AG20443 (cell line): ENCODE measurements at regions not wholly inside any gene's neighbourhood (a gene's known extent, or its start where the extent isn't known, plus 50 kb on each side); places are given as distances from the start of the nearest gene placed in this dataset.

ENCODE experiments used
- DNase-seq: peaks from one replicate; pipeline ENCODE4 v3.0.0; 2012; ENCODE audit warnings: low spot score, mixed read lengths

GRCh38 chr5:3023656-3024055 lies 272.2 kb upstream of the IRX2 start:
- no peak for DNase-seq

GRCh38 chr5:3022665-3023064 lies 271.2 kb upstream of the IRX2 start:
- no peak for DNase-seq

DNA sequence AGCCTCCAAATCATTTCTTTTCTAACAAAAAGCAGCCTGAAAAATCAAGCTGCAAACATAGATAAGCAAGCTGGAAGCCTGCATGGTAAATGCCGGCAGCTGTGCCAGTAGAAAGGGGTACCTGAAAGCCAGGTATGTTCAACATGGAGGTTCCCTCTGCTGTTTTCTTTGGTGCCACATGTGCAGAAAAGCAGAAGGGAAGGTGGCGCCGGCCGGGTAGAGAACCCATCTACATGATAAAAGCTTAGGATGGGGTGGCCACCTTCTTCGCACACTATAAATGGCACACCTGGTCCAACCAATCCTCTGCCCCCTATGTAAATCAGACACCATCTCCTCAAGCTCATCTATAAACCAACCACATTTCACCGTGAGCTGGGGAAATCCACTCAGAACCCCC lies 268.9 kb upstream of the IRX2 start:
- no peak for DNase-seq

DNA sequence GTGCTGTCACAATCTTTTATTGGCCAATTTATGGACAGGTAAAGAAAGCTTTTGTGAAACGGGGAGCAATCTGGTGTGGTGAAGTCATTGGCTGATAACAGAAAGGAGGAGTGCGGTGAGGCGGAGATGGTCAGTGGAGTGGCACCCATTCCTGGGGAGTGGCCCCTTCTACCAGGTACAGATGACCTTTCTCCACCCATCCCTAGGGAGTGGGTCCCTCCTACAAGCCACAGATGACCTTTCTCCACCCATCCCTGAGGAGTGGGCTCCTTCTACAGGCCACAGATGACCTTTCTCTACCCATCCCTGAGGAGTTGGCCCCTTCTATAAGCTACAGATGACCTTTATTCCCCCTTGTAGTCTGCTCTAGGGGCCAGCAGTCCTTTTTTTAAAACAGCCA lies 267.6 kb upstream of the IRX2 start:
- DNase-seq, result no peak

DNA sequence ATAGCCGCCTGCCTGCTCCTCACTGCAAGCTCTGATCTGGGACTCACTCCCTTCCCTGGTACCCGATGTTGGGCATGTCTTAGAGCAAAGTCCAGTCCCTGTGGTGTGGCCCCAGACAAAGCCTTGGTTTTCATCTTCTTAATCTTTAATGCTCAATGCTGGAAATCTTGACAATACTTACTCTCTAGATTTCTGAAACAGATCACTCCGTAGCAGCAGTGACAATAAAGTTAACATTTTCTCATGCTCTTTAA lies 260.2 kb upstream of the IRX2 start:
- no peak for DNase-seq

DNA sequence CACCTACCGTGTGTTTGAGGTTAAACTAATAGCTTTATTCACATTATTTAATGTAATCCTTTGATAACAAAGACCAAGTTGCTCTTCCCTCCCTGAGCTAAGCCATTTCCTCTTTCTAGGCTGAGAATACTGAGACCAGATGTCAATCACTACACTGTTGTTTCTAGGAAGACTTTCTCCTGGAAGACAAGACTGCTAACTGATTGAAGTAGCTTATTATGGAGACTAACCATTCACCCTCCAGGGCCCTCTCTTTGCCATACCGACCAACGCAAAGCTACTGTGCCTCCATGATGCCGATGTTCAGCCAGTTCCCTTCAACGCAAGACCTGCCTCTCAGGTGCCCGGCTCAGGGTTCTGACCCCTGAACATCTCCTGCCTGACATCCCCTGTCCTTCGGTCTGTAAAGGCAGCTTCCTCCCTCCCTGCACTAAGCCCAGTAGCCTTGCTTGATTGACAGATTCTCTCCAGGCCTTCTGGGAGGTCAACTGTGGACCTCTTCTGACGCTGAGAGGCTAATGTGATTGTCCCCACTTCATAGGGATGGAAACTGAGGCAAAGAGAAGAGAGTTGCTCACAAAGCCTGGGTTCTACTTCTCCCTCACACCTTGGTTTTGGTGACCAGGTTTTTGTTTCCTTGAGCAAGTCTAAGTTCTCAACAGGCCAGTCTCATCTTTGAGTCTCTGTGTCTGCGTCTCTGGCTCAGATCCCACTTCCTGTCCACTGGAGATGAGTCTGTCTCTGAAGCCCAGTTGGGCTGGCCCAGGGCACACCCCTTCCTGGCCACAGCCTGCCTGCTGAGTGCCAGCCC lies 259.7 kb upstream of the IRX2 start:
- DNase-seq, result no peak

DNA sequence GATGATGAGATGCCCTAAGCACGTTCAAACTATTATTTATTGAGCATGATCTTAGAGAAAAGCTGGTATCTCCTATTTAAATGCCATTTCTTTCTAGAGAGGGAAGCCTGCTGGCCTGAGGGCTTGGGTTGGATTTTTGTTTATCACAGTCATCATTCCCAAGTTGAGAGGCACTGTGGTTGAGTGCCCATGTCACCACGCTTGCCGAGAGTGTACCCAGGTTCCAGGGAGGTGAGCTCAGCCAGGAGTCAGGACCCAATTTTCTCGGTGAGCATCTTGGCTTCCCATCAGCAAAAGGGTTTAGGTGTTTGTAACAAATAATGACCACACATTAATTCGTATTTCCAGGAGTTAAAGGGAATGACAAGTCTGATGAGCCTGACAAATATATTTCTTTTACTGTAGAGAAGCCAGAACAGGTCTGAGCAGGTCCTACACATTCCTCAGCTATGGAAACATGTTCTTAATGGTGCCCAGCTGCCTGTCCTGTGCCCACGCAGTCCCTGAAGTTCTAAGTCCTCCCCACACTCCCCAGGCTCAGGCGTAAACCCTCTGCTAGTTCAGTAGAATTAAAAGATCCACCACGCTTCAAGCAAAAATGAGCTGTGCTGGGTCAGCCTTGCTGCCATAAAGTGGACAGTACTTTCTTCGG lies 258.9 kb upstream of the IRX2 start:
- DNase-seq, result no peak

- no peak for DNase-seq
Measured at GRCh38 chr5:3009605-3010004, 258.1 kb upstream of the IRX2 start.

DNA sequence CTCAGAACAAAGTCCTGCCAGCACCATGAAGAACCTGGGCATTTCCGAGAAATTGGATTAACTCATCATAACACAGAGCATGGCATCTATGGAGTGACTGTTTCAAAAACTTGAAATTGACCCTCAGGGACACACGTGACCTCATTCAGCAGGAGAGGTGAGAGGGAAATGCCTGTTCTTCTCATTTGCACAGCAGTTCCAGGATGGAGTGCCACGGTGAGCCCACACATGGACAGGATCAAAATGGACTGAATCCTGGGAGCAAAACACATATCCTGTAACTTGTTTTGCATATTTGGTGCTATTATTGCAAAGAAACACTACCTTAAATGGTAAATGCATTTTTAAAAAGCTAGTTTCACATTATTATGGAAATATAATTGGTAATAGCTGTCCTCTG lies 256.1 kb upstream of the IRX2 start:
- DNase-seq, result no peak

DNA sequence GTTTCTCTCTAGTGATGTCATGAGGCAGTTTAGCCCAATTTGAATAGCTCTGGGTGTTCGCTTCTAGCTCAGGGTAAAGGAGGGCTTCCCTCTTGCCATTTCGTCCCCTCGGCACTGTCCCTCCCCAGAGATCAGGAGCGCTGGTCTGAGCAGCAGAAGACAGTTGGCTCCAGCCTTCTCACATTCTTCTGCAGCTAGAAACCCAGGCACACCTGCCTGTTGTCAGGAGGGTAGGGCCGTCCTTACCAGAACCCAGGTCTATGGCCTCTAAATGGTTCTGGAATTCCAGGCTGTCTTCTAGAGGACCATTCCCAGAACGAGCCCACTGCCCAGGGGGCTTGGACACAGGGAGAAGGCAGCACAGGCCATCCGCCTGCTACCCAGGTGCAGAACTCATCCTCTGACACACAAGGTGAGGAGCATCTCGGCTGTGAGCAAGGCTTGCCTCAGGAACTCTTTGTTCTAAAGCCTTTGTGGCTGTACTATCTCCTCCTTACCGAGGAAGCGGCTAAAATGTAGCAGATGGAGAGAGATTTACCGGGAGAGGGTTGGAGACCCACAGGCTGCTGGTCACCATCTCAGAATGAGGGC lies 255.6 kb upstream of the IRX2 start:
- no peak for DNase-seq

DNA sequence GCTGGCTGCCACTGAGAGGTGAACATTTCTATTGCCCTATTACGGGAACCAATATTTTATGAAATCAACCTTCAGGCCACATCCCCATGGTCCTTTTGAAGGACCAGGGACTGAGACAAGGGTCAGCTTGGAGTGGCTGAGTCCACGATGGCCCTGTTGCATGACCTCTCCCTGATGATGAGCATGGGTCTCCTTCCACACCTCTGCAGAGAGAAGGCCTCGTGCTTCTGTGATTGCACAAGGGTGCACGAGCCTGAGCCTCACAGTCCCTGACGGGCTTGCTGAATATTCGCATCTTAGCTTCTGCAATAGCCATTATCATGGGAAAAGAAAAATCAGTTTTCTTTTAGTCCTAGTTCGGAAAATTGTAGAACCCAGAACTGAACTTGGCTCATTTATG lies 255.0 kb upstream of the IRX2 start:
- DNase-seq, result no peak

- no peak for DNase-seq
Measured at GRCh38 chr5:3004361-3005080, 253.0 kb upstream of the IRX2 start.

DNA sequence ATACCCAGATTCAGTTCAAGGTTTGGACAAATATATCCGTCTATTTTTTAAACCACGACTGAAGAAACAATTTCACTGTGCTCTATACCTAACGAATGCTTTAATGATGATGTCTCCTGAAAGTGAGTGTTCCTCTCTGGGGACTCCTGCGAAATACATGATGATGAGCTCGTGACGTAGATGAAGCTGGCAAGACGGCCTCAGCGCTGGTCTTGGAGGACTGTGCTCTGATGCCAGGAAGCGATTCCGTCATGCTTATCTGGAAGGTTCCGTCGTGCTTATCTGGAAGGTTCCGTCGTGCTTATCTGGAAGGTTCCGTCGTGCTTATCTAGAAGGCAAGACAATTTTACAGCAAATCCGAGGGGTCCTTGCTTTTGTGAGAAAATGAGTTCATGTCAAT lies 250.8 kb upstream of the IRX2 start:
- no peak for DNase-seq

- DNase-seq, result no peak
Measured at GRCh38 chr5:3000631-3001030, 249.2 kb upstream of the IRX2 start.

DNA sequence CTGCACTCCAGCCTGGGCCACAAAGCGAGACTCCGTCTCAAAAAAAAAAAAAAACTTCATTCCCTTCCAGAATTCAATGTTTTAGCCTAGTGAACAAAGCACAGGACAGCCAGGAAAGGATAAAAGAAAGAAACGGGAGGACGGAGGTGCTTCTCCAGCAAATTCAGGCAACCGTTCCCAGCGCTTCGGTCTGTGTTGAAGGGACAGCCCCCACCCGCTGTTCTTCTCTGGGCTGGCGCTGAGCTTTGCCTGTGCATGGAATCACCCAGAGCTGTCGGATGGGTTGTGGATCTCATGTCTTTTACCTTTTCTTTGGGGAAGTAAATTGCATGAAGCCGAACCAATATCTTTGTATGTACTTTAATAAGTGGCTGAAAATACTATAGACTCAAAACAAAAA lies 248.4 kb upstream of the IRX2 start:
- DNase-seq, result no peak

GRCh38 chr5:2998106-2998505 lies 246.6 kb upstream of the IRX2 start:
- no peak for DNase-seq

DNA sequence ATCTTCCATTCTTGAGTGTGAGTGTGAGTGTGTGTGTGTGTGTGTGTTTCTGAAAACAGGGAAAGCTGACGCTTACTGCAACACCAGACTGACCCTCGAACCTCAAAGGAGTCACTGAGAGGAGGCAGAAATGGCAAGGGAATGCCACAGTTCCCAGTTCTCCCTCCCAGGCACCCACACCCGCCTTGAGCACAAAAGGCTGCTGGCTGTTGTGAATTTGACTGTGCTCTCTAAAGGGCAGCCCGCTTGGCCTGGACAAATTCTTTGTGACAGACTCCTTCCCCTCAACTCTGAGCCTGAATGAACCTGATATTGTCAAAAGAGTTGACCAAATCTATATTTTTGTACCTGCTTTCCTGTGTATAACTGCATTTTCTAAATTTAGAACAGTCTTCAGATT lies 245.7 kb upstream of the IRX2 start:
- DNase-seq, result no peak

GRCh38 chr5:2996687-2997086 lies 245.2 kb upstream of the IRX2 start:
- no peak for DNase-seq

DNA sequence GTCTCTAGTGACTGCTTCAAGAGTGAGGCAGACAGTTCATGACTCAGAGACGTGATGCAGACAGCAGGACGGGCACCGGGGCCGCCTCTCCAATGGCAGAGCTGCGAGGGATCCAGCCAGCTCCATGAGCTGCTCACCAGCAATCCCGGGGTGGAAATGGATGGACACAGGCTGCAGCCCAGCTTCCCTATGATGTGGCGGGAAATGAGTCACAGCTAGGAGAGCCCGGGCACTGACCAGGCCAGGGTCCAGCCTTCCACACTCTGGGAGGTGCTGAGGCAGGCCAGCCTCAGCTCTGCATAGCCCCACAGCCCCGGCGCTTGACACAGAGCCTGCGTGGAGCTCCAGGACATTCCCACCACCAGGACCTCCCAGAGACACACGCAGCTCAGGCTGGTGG lies 244.8 kb upstream of the IRX2 start:
- DNase-seq, result no peak

DNA sequence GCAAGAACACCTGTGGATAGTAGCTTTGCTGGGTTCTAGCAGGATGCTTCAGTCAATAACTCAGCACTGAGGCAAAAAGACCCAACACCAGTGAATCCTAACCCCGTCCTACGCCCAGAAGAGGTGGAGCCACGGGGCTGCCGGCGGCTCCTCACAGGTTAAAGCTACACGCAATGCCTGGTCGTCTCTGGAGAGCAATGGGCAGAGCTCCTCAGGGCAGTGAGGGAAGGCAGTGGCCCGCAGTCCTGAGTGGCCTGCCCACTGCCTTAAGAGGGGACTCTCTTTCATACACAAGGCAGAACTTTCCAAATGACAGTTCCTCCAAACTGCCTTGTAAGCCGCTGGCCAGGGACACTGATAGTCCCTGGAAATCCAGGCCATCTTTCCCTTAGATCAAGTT lies 244.2 kb upstream of the IRX2 start:
- no peak for DNase-seq

GRCh38 chr5:2995035-2995434 lies 243.6 kb upstream of the IRX2 start:
- DNase-seq, result no peak

GRCh38 chr5:2993771-2994170 lies 242.3 kb upstream of the IRX2 start:
- no peak for DNase-seq

DNA sequence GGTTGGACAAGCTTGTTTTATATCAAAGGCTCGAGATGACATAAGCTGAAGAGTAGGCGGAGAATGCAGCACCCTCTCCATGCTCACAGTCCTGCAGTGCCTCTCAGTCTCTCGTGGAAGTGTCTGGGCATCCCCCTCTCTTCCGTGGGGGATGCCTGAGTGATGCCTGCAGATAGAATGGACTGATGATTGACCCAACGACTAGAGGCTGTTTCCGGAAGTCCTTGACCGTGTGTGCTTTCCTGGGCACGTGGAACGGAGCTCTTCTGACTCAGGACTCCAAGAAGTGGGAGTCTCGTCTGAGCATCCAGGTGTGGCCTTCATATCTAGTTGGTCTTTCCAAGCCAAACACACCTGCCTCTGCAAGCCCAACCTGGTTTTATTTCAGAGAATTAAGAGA lies 241.8 kb upstream of the IRX2 start:
- no peak for DNase-seq
